A549 (cell line): ENCODE measurements at regions not wholly inside any gene's neighbourhood (a gene's known extent, or its start where the extent isn't known, plus 50 kb on each side); places are given as distances from the start of the nearest gene placed in this dataset.

Source experiments
- ATAC-seq, 2 experiments: fragments of 200-7000 bp in 1 of 2; fragments of >200 bp in 1 of 2; cut with Nextera tagmentation in 1 of 2; cut with Tn5 transposase in 1 of 2; 3 replicates each; pipeline versions ENCODE4 v1.8.0 to v1.9.1; 2018 to 2020; ENCODE audit warnings: mild to moderate bottlenecking in 1 of 2, moderate library complexity in 1 of 2
- CTCF ChIA-PET: fragments of 300-600 bp; sonication (Branson Sonifier 250); formaldehyde crosslinking; extraction: SDS; loops from one replicate; lab custom pipeline; 2021; ENCODE audit warnings: antibody characterized with exemption, inconsistent platforms; lab: Yijun Ruan, JAX
- POLR2A ChIA-PET: fragments of 350-600 bp; formaldehyde crosslinking; extraction: SDS; loops from one replicate; lab custom pipeline; 2021; ENCODE audit warnings: antibody characterized with exemption, inconsistent platforms; lab: Yijun Ruan, JAX
- DNase-seq, 2 experiments: peaks; one replicate each; pipeline versions ENCODE4 v3.0.0 to v3.0.0-alpha.2; 2011 to 2016; ENCODE audit warnings: low read depth in 1 of 2, low spot score in 1 of 2
- FAIRE-seq: peaks from 2 replicates; lab custom pipeline; 2011; peaks lifted over from hg19 to GRCh38; lab: Jason Lieb, UNC
- H3K27ac ChIP-seq, 2 experiments: fragments of >200 bp; sonication (Bioruptor Twin); formaldehyde crosslinking; 3 replicates each; pipeline ENCODE4 v1.5.1; 2016 to 2017
- H3K4me1 ChIP-seq: fragments of >200 bp; sonication (Bioruptor Twin); formaldehyde crosslinking; 3 replicates; pipeline ENCODE4 v1.6.1; 2016
- H3K4me2 ChIP-seq: fragments of >200 bp; sonication (Bioruptor Twin); formaldehyde crosslinking; 3 replicates; pipeline ENCODE4 v1.6.1; 2016
- H3K4me3 ChIP-seq: fragments of >200 bp; sonication (Bioruptor Twin); formaldehyde crosslinking; 3 replicates; pipeline ENCODE4 v1.5.1; 2016
- H3K9me3 ChIP-seq: fragments of >200 bp; sonication (Bioruptor Twin); formaldehyde crosslinking; 3 replicates; pipeline ENCODE4 v1.6.1; 2016
- EHMT2 ChIP-seq: fragments of 200-600 bp; sonication (generic); IDR thresholded peaks from 2 replicates; pipeline ENCODE4 v1.6.1; 2016; ENCODE audit warnings: antibody characterized with exemption, low read depth, mild to moderate bottlenecking, moderate library complexity
- HDAC2 ChIP-seq: fragments of 200-600 bp; sonication (generic); IDR thresholded peaks from 2 replicates; pipeline ENCODE4 v1.6.1; 2016
- HEYL ChIP-seq: fragments of 250-450 bp; sonication (Bioruptor Pico); IDR thresholded peaks from 2 replicates; pipeline ENCODE4 v1.8.0; 2021; ENCODE audit warnings: mild to moderate bottlenecking, moderate library complexity
- HOXB13 ChIP-seq: fragments of 250-450 bp; sonication (Bioruptor Pico); IDR thresholded peaks from 2 replicates; pipeline ENCODE4 v1.5.0; 2020; ENCODE audit warnings: low read depth, mild to moderate bottlenecking, moderate library complexity
- NPAS2 ChIP-seq: fragments of 250-450 bp; sonication (Bioruptor Pico); IDR thresholded peaks from 2 replicates; pipeline ENCODE4 v1.8.0; 2022; ENCODE audit warnings: mild to moderate bottlenecking, moderate library complexity, borderline replicate concordance
- SMC3 ChIP-seq: fragments of >200 bp; sonication (Bioruptor Twin); formaldehyde crosslinking; IDR thresholded peaks from 3 replicates; pipeline ENCODE4 v1.6.1; 2018; ENCODE audit warnings: inconsistent platforms
- TFCP2L1 ChIP-seq: fragments of 250-450 bp; sonication (Bioruptor Pico); IDR thresholded peaks from 2 replicates; pipeline ENCODE4 v1.5.0; 2021; ENCODE audit warnings: mild to moderate bottlenecking
- ZFP36 ChIP-seq: fragments of 450-650 bp; IDR thresholded peaks from 2 replicates; pipeline ENCODE4 v1.6.1; 2014; ENCODE audit warnings: borderline replicate concordance; ENCODE audit not compliant: partially characterized antibody
- WGBS: methylation state at CpG from one replicate; pipeline ENCODE4 v1.1.6; 2017; ENCODE audit errors: missing lambda C conversion rate; 5-methylcytosine and 5-hydroxymethylcytosine counted together
- TF ChIP-seq, protein P1 (sequence below): fragments of 450-650 bp; IDR thresholded peaks from 2 replicates; pipeline ENCODE4 v1.6.1; 2014; ENCODE audit warnings: antibody characterized with exemption
- TF ChIP-seq, protein P2 (sequence below): fragments of >200 bp; sonication (Bioruptor Twin); formaldehyde crosslinking; IDR thresholded peaks from 3 replicates; pipeline ENCODE4 v1.5.1; 2016
- TF ChIP-seq, protein P3 (sequence below): fragments of 200-600 bp; sonication (generic); IDR thresholded peaks from 2 replicates; pipeline ENCODE4 v1.6.1; 2016; ENCODE audit warnings: antibody characterized with exemption, mild to moderate bottlenecking, moderate library complexity
- TF ChIP-seq, protein P4 (sequence below): IDR thresholded peaks from 2 replicates; pipeline ENCODE4 v1.6.1; 2012

DNA sequence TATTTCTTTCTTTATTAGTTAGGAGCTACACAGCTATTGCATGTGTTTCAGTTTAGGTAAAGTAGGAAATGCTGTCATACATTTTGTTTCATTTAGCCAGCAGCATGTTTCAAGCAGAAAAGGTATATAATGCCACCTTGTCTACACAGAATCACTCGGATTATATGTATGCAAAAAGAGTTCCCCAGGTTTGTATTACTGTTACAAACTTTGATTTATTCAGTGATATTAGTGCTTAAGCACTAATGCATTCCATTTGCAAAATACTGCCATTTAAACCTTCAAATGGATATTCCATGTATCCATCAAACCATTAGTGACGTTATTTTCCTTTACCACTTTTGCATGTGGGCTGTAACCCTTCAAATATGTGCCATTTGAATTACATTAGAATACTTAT, 564.0 kb downstream of the RPL10L start:
- no peak for DNase-seq
- Histone ChIP-seq H3K9me3 (0 out of 3 replicates have a peak, but pooled peaks cover 5% of the 10 kb centered on the region), H3K4me1 (no peaks in the 10 kb centered on the region)
- TF ChIP-seq NPAS2 (CRISPR knock-in tag) (no peak), EHMT2 (no peak), TFCP2L1 (CRISPR knock-in tag) (no peak), ZFP36 (no peak), HOXB13 (no peak), HDAC2 (no peak), SMC3 (no peak)
- TF ChIP-seq, protein P1, sequence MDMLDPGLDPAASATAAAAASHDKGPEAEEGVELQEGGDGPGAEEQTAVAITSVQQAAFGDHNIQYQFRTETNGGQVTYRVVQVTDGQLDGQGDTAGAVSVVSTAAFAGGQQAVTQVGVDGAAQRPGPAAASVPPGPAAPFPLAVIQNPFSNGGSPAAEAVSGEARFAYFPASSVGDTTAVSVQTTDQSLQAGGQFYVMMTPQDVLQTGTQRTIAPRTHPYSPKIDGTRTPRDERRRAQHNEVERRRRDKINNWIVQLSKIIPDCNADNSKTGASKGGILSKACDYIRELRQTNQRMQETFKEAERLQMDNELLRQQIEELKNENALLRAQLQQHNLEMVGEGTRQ: no peak
- TF ChIP-seq, protein P2, sequence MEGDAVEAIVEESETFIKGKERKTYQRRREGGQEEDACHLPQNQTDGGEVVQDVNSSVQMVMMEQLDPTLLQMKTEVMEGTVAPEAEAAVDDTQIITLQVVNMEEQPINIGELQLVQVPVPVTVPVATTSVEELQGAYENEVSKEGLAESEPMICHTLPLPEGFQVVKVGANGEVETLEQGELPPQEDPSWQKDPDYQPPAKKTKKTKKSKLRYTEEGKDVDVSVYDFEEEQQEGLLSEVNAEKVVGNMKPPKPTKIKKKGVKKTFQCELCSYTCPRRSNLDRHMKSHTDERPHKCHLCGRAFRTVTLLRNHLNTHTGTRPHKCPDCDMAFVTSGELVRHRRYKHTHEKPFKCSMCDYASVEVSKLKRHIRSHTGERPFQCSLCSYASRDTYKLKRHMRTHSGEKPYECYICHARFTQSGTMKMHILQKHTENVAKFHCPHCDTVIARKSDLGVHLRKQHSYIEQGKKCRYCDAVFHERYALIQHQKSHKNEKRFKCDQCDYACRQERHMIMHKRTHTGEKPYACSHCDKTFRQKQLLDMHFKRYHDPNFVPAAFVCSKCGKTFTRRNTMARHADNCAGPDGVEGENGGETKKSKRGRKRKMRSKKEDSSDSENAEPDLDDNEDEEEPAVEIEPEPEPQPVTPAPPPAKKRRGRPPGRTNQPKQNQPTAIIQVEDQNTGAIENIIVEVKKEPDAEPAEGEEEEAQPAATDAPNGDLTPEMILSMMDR: no peak
- TF ChIP-seq, protein P3, sequence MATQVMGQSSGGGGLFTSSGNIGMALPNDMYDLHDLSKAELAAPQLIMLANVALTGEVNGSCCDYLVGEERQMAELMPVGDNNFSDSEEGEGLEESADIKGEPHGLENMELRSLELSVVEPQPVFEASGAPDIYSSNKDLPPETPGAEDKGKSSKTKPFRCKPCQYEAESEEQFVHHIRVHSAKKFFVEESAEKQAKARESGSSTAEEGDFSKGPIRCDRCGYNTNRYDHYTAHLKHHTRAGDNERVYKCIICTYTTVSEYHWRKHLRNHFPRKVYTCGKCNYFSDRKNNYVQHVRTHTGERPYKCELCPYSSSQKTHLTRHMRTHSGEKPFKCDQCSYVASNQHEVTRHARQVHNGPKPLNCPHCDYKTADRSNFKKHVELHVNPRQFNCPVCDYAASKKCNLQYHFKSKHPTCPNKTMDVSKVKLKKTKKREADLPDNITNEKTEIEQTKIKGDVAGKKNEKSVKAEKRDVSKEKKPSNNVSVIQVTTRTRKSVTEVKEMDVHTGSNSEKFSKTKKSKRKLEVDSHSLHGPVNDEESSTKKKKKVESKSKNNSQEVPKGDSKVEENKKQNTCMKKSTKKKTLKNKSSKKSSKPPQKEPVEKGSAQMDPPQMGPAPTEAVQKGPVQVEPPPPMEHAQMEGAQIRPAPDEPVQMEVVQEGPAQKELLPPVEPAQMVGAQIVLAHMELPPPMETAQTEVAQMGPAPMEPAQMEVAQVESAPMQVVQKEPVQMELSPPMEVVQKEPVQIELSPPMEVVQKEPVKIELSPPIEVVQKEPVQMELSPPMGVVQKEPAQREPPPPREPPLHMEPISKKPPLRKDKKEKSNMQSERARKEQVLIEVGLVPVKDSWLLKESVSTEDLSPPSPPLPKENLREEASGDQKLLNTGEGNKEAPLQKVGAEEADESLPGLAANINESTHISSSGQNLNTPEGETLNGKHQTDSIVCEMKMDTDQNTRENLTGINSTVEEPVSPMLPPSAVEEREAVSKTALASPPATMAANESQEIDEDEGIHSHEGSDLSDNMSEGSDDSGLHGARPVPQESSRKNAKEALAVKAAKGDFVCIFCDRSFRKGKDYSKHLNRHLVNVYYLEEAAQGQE: no peak
- TF ChIP-seq, all 56 proteins: peak for 0
- 1% methylated on average over 2 of the region's 2 CpGs for WGBS
- ChIA-PET CTCF (no interaction called here), POLR2A (no interaction called here)
- ATAC-seq (no peak), FAIRE-seq (no peak)
- no peak overlapping the region for H3K4me3 ChIP-seq
- H3K27ac ChIP-seq: no peak overlapping the region
- no peak overlapping the region for H3K4me2 ChIP-seq

DNA sequence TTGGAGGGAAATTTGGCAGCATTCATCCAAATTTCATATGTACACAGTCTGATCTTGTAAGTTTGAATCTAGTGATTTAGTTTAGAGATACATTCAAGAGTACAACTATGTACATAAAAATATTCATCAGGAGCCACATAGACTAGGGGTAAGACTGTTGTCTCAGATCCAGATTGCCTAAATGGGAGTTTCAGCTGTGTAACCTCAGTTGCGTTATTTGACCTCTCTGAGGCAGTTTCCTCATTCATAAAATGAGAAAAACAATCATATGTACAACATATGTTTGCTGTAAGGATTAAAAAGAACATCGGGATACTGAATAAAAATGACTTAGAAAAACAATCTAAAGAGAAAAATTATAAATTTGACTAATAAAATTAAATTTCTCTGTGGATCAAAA, 577.5 kb downstream of the RPL10L start:
- ChIA-PET CTCF (no interaction called here), POLR2A (no interaction called here)
- no peak overlapping the region for H3K4me2 ChIP-seq
- no peaks in the 10 kb centered on the region for H3K4me1 ChIP-seq
- no peak for ATAC-seq
- FAIRE-seq: no peak
- WGBS: 2% methylated on average over 2 of the region's 2 CpGs
- TF ChIP-seq HEYL (CRISPR knock-in tag): no peak
- TF ChIP-seq, protein P3: no peak
- H3K4me3 ChIP-seq: no peak overlapping the region
- no peak overlapping the region for H3K27ac ChIP-seq
- DNase-seq: no peak
- H3K9me3 ChIP-seq: no peaks in the 10 kb centered on the region

DNA sequence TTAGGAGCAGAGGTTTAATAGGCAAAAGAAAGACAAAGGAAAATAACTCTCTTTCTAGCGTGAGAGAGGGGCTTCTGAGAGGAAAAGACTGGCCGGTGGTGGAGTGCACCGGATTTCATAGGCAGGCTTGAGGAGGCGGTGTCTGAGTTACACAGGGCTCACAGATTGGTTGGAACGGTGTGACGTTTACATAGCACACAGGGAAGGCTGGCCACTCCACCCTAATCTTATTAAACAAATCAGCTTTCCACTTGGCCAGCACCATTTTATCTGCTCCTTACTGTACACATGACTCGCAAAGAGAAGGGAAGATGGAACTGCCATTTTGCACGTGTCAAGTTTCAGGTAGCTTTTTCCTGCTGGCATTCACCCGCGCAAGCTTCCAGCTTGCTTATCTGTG, 587.7 kb downstream of the RPL10L start:
- DNase-seq: peak in 1 of 2 experiments; percentile 0
- 31% methylated on average over 10 of the region's 10 CpGs for WGBS
- no peak for FAIRE-seq
- no peak overlapping the region for H3K4me2 ChIP-seq
- H3K4me3 ChIP-seq: no peak overlapping the region
- no peaks in the 10 kb centered on the region for H3K4me1 ChIP-seq
- no peak overlapping the region for H3K27ac ChIP-seq
- TF ChIP-seq, protein P3: no peak
- TF ChIP-seq, protein P4, sequence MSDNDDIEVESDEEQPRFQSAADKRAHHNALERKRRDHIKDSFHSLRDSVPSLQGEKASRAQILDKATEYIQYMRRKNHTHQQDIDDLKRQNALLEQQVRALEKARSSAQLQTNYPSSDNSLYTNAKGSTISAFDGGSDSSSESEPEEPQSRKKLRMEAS: no peak
- TF ChIP-seq, protein P2: no peak
- TF ChIP-seq, all 56 proteins: peak for 0
- ChIA-PET CTCF (no interaction called here), POLR2A (no interaction called here)
- ATAC-seq: no peak
- no peaks in the 10 kb centered on the region for H3K9me3 ChIP-seq
